K562 (cell line): ENCODE measurements at regions not wholly inside any gene's neighbourhood (a gene's known extent, or its start where the extent isn't known, plus 50 kb on each side); places are given as distances from the start of the nearest gene placed in this dataset.

Source experiments
- ATAC-seq: fragments of 200-7000 bp; cut with Tn5 transposase; 3 replicates; pipeline ENCODE4 v1.9.1; 2020; ENCODE audit warnings: moderate library complexity
- BruUV-seq: library from RNA; stranded (reverse); fragments of 400-500 nt; replicated peaks from 2 replicates; lab custom pipeline; 2021; lab: Mats Ljungman, UMichigan
- CTCF ChIA-PET: fragments of 300-600 bp; formaldehyde crosslinking; extraction: SDS; loops from one replicate; lab custom pipeline; 2021; ENCODE audit warnings: low intra/inter-chr PET ratio; lab: Yijun Ruan, JAX
- POLR2A ChIA-PET: fragments of 300-600, 350-650 bp; sonication (Branson Sonifier 250); formaldehyde crosslinking; extraction: SDS; loops from one replicate; lab custom pipeline; 2021; ENCODE audit warnings: antibody characterized with exemption, inconsistent platforms; lab: Yijun Ruan, JAX
- DNase-seq, 4 experiments: peaks; one replicate each; pipeline versions ENCODE4 v3.0.0 to v3.0.0-alpha.2; 2011 to 2018; ENCODE audit warnings: low spot score in 3 of 4, mixed read lengths in 3 of 4; ENCODE audit errors: extremely low read depth in 1 of 4
- FAIRE-seq: peaks from 2 replicates; lab custom pipeline; 2011; peaks lifted over from hg19 to GRCh38; lab: Jason Lieb, UNC
- H2AFZ ChIP-seq: 2 replicates; pipeline ENCODE4 v1.6.0; 2011; ENCODE audit warnings: low read depth, low read length, control low read depth, inconsistent platforms
- H3K27ac ChIP-seq: fragments of 200-600 bp; 3 replicates; pipeline ENCODE4 v1.8.0; 2011; ENCODE audit warnings: low read depth, mild to moderate bottlenecking, control low read depth, inconsistent platforms, low read length, moderate library complexity, mixed read lengths; ENCODE audit errors: extremely low read depth
- H3K27me3 ChIP-seq, 2 experiments: fragments of 300-600 bp in 1 of 2; 2 replicates in 1 of 2; 3 replicates in 1 of 2; pipeline versions ENCODE4 v1.6.0 to v1.8.0; 2011; ENCODE audit warnings: inconsistent platforms in 2 of 2, low read length in 2 of 2, mild to moderate bottlenecking in 1 of 2, mixed read lengths in 1 of 2, moderate library complexity in 1 of 2; ENCODE audit not compliant: control insufficient read depth in 2 of 2, insufficient read depth in 2 of 2
- H3K36me3 ChIP-seq: fragments of 300-600 bp; 3 replicates; pipeline ENCODE4 v1.8.0; 2011; ENCODE audit warnings: mild to moderate bottlenecking, low read length, inconsistent platforms; ENCODE audit not compliant: control insufficient read depth, insufficient read depth
- H3K4me1 ChIP-seq, 2 experiments: fragments of 200-600 bp in 1 of 2; replicated peaks in 1 of 2; 2 replicates in 1 of 2; 3 replicates in 1 of 2; pipeline versions ENCODE4 v1.5.1 to v1.8.0; 2011; ENCODE audit warnings: inconsistent platforms in 2 of 2, low read length in 2 of 2, mild to moderate bottlenecking in 1 of 2, mixed read lengths in 1 of 2, moderate library complexity in 1 of 2; ENCODE audit not compliant: control insufficient read depth in 2 of 2, insufficient read depth in 2 of 2
- H3K4me2 ChIP-seq: 2 replicates; pipeline ENCODE4 v1.6.1; 2011; ENCODE audit warnings: low read length, control low read depth, inconsistent platforms, mixed read lengths; ENCODE audit not compliant: insufficient read depth
- H3K4me3 ChIP-seq: fragments of 200-600 bp; sonication (generic), shearing (Covaris generic); 2 replicates; pipeline ENCODE4 v1.5.1; 2016; ENCODE audit warnings: control low read depth, inconsistent platforms
- H3K79me2 ChIP-seq: fragments of 200-600 bp; 3 replicates; pipeline ENCODE4 v1.8.0; 2011; ENCODE audit warnings: low read length, inconsistent platforms; ENCODE audit not compliant: control insufficient read depth, insufficient read depth
- H3K9ac ChIP-seq, 2 experiments: 2 replicates each; pipeline versions ENCODE4 v1.6.0 to v1.6.1; 2011; ENCODE audit warnings: low read depth in 2 of 2, low read length in 2 of 2, control low read depth in 1 of 2, inconsistent platforms in 1 of 2, mild to moderate bottlenecking in 1 of 2, mixed read lengths in 1 of 2; ENCODE audit not compliant: insufficient read depth in 1 of 2
- H3K9me1 ChIP-seq: one replicate; pipeline ENCODE4 v1.6.0; 2011; ENCODE audit warnings: inconsistent platforms, mild to moderate bottlenecking, low read length, moderate library complexity; ENCODE audit not compliant: control insufficient read depth, insufficient read depth
- H3K9me3 ChIP-seq: replicated peaks from 2 replicates; pipeline ENCODE4 v1.5.1; 2011; ENCODE audit warnings: low read depth, low read length, inconsistent platforms; ENCODE audit not compliant: control insufficient read depth, insufficient read depth
- H4K20me1 ChIP-seq: replicated peaks from 2 replicates; pipeline ENCODE4 v1.6.1; 2011; ENCODE audit warnings: low read length, inconsistent platforms, mixed read lengths; ENCODE audit not compliant: control insufficient read depth, insufficient read depth
- ADNP ChIP-seq: fragments of 200-800 bp; sonication (Bioruptor generic); IDR thresholded peaks from 2 replicates; pipeline ENCODE4 v1.6.1; 2016; ENCODE audit warnings: missing genetic modification characterization, missing compliant biosample characterization
- ETS2 ChIP-seq: IDR thresholded peaks from 2 replicates; pipeline ENCODE4 v1.6.1; 2016; ENCODE audit warnings: borderline replicate concordance, missing genetic modification characterization, mild to moderate bottlenecking, moderate library complexity, missing compliant biosample characterization; ENCODE audit not compliant: poor library complexity, severe bottlenecking
- JUND ChIP-seq, 2 experiments: IDR thresholded peaks; 2 replicates in 1 of 2; 3 replicates in 1 of 2; pipeline ENCODE4 v1.6.1; 2011; ENCODE audit warnings: borderline replicate concordance in 2 of 2, low read depth in 2 of 2, low read length in 2 of 2, improper control_type of control experiment in 1 of 2, missing biosample characterization in 1 of 2, missing genetic modification characterization in 1 of 2, missing genetic modification reagents in 1 of 2
- LEF1 ChIP-seq: fragments of 450-650 bp; IDR thresholded peaks from 2 replicates; pipeline ENCODE4 v1.6.1; 2016; ENCODE audit warnings: mild to moderate bottlenecking
- MYBL2 ChIP-seq, 2 experiments: fragments of 450-650 bp in 1 of 2; sonication (generic) in 1 of 2; formaldehyde crosslinking in 1 of 2; IDR thresholded peaks; 2 replicates each; pipeline versions ENCODE4 v1.6.1 to v1.8.1; 2017 to 2022; ENCODE audit warnings: borderline replicate concordance in 1 of 2, inconsistent platforms in 1 of 2, low read depth in 1 of 2, mild to moderate bottlenecking in 1 of 2, missing genetic modification reagents in 1 of 2, moderate library complexity in 1 of 2
- RNF219 ChIP-seq: fragments of 250-450 bp; sonication (Bioruptor Pico); IDR thresholded peaks from 2 replicates; pipeline ENCODE4 v1.5.0; 2022; ENCODE audit warnings: mild to moderate bottlenecking
- ZBTB49 ChIP-seq: sonication (generic); formaldehyde crosslinking; IDR thresholded peaks from 2 replicates; pipeline ENCODE4 v1.8.0; 2022; ENCODE audit warnings: missing genetic modification reagents, mild to moderate bottlenecking, borderline replicate concordance
- ZNF57 ChIP-seq: fragments of 450-650 bp; formaldehyde crosslinking; IDR thresholded peaks from 2 replicates; pipeline ENCODE4 v1.4.0; 2020; ENCODE audit warnings: mild to moderate bottlenecking, moderate library complexity
- WGBS: fragments of 100-300 bp; shearing (Covaris generic); methylation state at CpG from one replicate; pipeline ENCODE4 v1.1.6; 2016; ENCODE audit warnings: low coverage, mixed read lengths; ENCODE audit not compliant: insufficient coverage; ENCODE audit errors: missing lambda C conversion rate; 5-methylcytosine and 5-hydroxymethylcytosine counted together
- in situ Hi-C: fragments of 300-500 bp; cut with MboI; formaldehyde crosslinking; loops from 4 replicates; pipeline ENCODE4 v1.15.0; 2018; ENCODE audit warnings: inconsistent platforms, mixed read lengths
- intact Hi-C: fragments of 100-400 bp; cut with micrococcal nuclease; formaldehyde crosslinking; loops from 2 replicates; pipeline ENCODE4 v1.14.2; 2022
- TF ChIP-seq, protein P1 (sequence below): fragments of 450-650 bp; IDR thresholded peaks from 2 replicates; pipeline ENCODE4 v1.6.1; 2017; ENCODE audit warnings: antibody characterized with exemption, mild to moderate bottlenecking
- TF ChIP-seq, protein P2 (sequence below): sonication (generic); formaldehyde crosslinking; IDR thresholded peaks from 2 replicates; pipeline ENCODE4 v1.8.0; 2022; ENCODE audit warnings: mild to moderate bottlenecking, missing genetic modification reagents

- in situ Hi-C loops: no loop called here
- FAIRE-seq (no peak), DNase-seq (no peak), ATAC-seq (no peak)
- Histone ChIP-seq H3K4me1 (no peaks in the 10 kb centered on the region), H3K9me3 (no peaks in the 10 kb centered on the region), H3K27ac (no peak overlapping the region), H2AFZ (no peak overlapping the region), H3K9ac (no peak overlapping the region), H3K4me3 (no peak overlapping the region), H3K27me3 (no peaks in the 10 kb centered on the region), H3K36me3 (no peaks in the 10 kb centered on the region), H3K9me1 (no peaks in the 10 kb centered on the region), H3K79me2 (no peaks in the 10 kb centered on the region), H3K4me2 (no peak overlapping the region), H4K20me1 (no peaks in the 10 kb centered on the region; the same call in 1 of the 2 replicates)
- ChIA-PET CTCF (no interaction called here), POLR2A (no interaction called here)
- no TSS peak for BruUV-seq
- 0% methylated on average over 6 of the region's 6 CpGs for WGBS
- intact Hi-C loops: no loop called here
- TF ChIP-seq, protein P1, sequence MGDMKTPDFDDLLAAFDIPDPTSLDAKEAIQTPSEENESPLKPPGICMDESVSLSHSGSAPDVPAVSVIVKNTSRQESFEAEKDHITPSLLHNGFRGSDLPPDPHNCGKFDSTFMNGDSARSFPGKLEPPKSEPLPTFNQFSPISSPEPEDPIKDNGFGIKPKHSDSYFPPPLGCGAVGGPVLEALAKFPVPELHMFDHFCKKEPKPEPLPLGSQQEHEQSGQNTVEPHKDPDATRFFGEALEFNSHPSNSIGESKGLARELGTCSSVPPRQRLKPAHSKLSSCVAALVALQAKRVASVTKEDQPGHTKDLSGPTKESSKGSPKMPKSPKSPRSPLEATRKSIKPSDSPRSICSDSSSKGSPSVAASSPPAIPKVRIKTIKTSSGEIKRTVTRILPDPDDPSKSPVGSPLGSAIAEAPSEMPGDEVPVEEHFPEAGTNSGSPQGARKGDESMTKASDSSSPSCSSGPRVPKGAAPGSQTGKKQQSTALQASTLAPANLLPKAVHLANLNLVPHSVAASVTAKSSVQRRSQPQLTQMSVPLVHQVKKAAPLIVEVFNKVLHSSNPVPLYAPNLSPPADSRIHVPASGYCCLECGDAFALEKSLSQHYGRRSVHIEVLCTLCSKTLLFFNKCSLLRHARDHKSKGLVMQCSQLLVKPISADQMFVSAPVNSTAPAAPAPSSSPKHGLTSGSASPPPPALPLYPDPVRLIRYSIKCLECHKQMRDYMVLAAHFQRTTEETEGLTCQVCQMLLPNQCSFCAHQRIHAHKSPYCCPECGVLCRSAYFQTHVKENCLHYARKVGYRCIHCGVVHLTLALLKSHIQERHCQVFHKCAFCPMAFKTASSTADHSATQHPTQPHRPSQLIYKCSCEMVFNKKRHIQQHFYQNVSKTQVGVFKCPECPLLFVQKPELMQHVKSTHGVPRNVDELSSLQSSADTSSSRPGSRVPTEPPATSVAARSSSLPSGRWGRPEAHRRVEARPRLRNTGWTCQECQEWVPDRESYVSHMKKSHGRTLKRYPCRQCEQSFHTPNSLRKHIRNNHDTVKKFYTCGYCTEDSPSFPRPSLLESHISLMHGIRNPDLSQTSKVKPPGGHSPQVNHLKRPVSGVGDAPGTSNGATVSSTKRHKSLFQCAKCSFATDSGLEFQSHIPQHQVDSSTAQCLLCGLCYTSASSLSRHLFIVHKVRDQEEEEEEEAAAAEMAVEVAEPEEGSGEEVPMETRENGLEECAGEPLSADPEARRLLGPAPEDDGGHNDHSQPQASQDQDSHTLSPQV: no peak
- TF ChIP-seq ZNF57 (CRISPR knock-in tag) (no peak), LEF1 (no peak), ADNP (no peak), ETS2 (no peak), JUND (IDR thresholded peaks at IDR 0.05; ENCODE audit: borderline replicate concordance, low read depth, low read length) (no peak), JUND (tag; IDR thresholded peaks at IDR 0.05; ENCODE audit: borderline replicate concordance, low read depth, low read length) (no peak), RNF219 (CRISPR knock-in tag) (no peak), MYBL2 (IDR thresholded peaks at IDR 0.05; ENCODE audit: low read depth) (no peak), MYBL2 (CRISPR knock-in tag; IDR thresholded peaks at IDR 0.05; ENCODE audit: borderline replicate concordance) (no peak), ZBTB49 (CRISPR knock-in tag) (no peak)
- TF ChIP-seq, protein P2, sequence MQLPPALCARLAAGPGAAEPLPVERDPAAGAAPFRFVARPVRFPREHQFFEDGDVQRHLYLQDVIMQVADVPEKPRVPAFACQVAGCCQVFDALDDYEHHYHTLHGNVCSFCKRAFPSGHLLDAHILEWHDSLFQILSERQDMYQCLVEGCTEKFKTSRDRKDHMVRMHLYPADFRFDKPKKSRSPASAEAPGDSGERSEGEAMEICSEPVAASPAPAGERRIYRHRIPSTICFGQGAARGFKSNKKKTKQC: no peak
These were observed 85.5 kb upstream of the MARCHF11 start for GRCh38 chr5:16265141-16265540.
